ENCODE measurements at regions not wholly inside any gene's neighbourhood (a gene's known extent, or its start where the extent isn't known, plus 50 kb on each side); places are given as distances from the start of the nearest gene placed in this dataset.
A peak's percentile ranks its signal among the peaks of the same experiment; 100 is the strongest.

DNA sequence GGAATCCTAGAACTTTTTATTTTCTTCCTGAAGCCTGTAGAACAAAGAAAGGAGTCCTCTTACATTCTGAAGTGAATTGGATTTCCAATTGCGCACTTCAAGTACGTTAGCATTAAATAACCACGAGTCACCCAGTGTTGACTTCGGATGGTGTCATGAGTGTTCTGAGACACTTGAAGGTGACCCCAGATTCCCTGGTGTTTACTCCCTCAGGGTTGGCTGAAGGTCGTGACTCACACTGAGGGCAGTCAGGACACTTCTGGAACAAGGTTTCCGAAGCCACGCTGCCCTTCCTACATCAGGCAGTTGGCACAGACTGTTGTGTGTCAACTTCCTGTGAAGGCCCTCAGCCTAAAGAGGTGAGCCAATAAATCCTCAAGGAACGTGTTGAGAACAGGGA lies 186.6 kb upstream of the CELF2 start:
- peak overlapping the region; percentile 87 for H3K27ac ChIP-seq
- intact Hi-C loops (cut with DNase I): no loop called here
- no peak overlapping the region for H3K4me3 ChIP-seq
- DNase-seq (peak; percentile 72), ATAC-seq (peak; percentile 93 to 95)
- no peaks in the 10 kb centered on the region for H3K27me3 ChIP-seq (ENCODE audit: low read depth)
- no peaks in the 10 kb centered on the region for H3K36me3 ChIP-seq
- TF ChIP-seq, protein P1, sequence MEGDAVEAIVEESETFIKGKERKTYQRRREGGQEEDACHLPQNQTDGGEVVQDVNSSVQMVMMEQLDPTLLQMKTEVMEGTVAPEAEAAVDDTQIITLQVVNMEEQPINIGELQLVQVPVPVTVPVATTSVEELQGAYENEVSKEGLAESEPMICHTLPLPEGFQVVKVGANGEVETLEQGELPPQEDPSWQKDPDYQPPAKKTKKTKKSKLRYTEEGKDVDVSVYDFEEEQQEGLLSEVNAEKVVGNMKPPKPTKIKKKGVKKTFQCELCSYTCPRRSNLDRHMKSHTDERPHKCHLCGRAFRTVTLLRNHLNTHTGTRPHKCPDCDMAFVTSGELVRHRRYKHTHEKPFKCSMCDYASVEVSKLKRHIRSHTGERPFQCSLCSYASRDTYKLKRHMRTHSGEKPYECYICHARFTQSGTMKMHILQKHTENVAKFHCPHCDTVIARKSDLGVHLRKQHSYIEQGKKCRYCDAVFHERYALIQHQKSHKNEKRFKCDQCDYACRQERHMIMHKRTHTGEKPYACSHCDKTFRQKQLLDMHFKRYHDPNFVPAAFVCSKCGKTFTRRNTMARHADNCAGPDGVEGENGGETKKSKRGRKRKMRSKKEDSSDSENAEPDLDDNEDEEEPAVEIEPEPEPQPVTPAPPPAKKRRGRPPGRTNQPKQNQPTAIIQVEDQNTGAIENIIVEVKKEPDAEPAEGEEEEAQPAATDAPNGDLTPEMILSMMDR (IDR thresholded peaks at IDR 0.05): no peak
- H3K9me3 ChIP-seq: no peaks in the 10 kb centered on the region
- H3K4me1 ChIP-seq: peaks cover 15% of the 10 kb centered on the region

DNA sequence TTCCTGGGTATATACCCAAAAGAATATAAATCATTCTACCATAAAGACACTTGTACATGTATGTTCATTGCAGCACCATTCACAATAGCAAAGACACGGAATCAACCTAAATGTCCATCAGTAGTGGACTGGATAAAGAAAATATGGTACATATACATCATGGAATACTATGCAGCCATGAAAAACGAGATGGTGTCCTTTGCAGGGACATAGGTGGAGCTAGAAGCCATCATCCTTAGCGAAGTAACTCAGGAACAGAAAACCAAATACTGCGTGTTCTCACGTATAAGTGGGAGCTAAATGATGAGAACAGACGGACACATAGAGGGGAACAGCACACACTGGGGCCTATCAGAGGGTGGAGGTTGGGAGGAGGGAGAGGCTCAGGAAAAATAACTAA lies 183.7 kb upstream of the CELF2 start:
- H3K4me3 ChIP-seq: no peak overlapping the region
- no peaks in the 10 kb centered on the region for H3K36me3 ChIP-seq
- H3K27me3 ChIP-seq (ENCODE audit: low read depth): no peaks in the 10 kb centered on the region
- intact Hi-C loops (cut with DNase I): no loop called here
- TF ChIP-seq, protein P1 (IDR thresholded peaks at IDR 0.05): no peak
- H3K4me1 ChIP-seq: peaks cover 15% of the 10 kb centered on the region
- H3K9me3 ChIP-seq: no peaks in the 10 kb centered on the region
- no peak for DNase-seq
- no peak overlapping the region for H3K27ac ChIP-seq
- ATAC-seq: no peak

DNA sequence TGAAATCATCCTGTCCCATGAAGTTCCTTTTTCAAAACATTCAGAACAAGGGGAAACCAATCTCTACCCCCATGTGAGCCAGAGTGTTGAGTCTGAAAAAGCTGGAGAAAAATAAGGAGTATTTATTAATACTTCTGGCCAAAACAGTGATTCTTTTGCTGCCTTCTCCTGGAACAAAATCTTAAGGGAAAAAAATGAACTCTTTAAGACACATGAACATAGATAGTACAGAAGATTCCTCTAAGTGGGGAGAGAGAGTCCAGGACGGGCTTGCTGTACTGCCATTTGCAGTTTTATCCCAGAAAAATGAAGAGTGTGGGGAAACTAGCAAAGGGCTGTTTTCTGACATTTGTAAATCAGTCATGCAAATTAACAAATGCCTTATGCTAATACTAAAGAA lies 173.4 kb upstream of the CELF2 start:
- Histone ChIP-seq H3K27ac (no peak overlapping the region), H3K36me3 (no peaks in the 10 kb centered on the region), H3K9me3 (peaks cover 11% of the 10 kb centered on the region), H3K27me3 (ENCODE audit: low read depth) (no peaks in the 10 kb centered on the region), H3K4me3 (no peak overlapping the region), H3K4me1 (no peaks in the 10 kb centered on the region)
- TF ChIP-seq, protein P1 (IDR thresholded peaks at IDR 0.05): no peak
- ATAC-seq (no peak), DNase-seq (no peak)
- intact Hi-C loops (cut with DNase I): no loop called here

DNA sequence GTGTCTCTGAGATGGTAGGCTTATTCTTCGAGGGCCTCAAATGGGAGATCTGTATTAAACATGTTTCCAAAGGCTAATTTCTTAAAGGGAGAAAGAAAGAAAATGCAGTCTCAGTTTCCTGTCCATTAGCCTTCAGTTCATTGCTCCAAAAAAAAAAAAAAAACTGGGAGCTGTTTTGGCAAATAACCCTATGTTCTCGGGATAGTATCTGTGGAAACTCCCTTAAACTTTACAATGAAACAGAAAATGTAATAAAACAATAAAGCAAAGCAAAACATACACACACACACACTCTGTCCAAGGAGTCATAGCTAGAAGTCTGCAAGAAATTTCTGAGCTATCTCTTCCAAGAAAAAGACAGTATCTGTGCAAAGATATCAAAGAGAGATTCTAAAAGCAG lies 172.5 kb upstream of the CELF2 start:
- Histone ChIP-seq H3K4me1 (no peaks in the 10 kb centered on the region), H3K27me3 (ENCODE audit: low read depth) (no peaks in the 10 kb centered on the region), H3K4me3 (no peak overlapping the region), H3K27ac (no peak overlapping the region), H3K9me3 (peaks cover 2% of the 10 kb centered on the region), H3K36me3 (no peaks in the 10 kb centered on the region)
- DNase-seq: no peak
- intact Hi-C loops (cut with DNase I): no loop called here
- no peak for ATAC-seq
- TF ChIP-seq, protein P1 (IDR thresholded peaks at IDR 0.05): no peak

DNA sequence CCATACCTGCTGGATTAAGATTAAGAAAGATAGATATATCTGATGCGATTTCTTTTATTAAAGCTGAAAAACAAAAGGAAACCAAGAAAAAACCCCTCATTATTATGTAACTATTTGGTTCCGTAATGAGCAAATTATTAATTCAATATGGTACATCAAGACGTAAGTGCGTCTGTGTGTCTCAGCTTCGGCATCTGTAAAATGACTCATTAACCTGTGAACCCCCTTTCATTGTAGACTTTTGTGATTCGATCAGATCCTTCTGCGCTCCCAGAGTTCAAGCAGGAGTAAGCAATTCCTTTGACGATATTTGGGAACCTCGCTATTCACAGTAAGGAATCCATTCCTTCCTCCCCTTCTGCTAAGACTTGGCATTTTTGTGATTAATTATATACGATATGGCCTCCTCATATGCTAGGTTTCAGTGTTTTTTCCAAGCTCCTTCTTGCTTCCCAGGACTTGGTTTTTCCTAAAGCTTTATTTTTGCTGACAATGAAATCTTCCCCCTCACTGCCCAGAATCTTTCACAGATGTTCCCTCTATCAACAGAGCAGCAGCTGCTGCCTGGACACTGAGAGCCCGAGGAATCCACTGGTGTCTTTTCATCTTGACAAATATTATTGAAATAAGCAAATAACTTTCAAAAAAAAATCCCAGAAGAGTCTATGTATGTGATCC lies 171.7 kb upstream of the CELF2 start:
- no peaks in the 10 kb centered on the region for H3K4me1 ChIP-seq
- ATAC-seq: no peak
- H3K27me3 ChIP-seq (ENCODE audit: low read depth): no peaks in the 10 kb centered on the region
- peak overlapping the region; percentile 39 for H3K27ac ChIP-seq
- no peaks in the 10 kb centered on the region for H3K36me3 ChIP-seq
- intact Hi-C loops (cut with DNase I): no loop called here
- no peak for DNase-seq
- no peaks in the 10 kb centered on the region for H3K9me3 ChIP-seq
- TF ChIP-seq, protein P1 (IDR thresholded peaks at IDR 0.05): no peak
- no peak overlapping the region for H3K4me3 ChIP-seq
